Head of caudate nucleus (tissue), 42 donors: ENCODE measurements at regions not wholly inside any gene's neighbourhood (a gene's known extent, or its start where the extent isn't known, plus 50 kb on each side); places are given as distances from the start of the nearest gene placed in this dataset.
"Not testable (repeated sequence)": the region's sequence is repeated elsewhere in the genome, so short reads cannot be mapped to it uniquely, and the experiment has no call there.

Experiments
- DNase-seq, 42 donors: peaks; one replicate each; pipeline versions ENCODE4 v3.0.0 to v3.0.0-alpha.2; 2020 to 2021; ENCODE audit warnings: mixed read lengths in 7 of 42
- intact Hi-C: fragments of 100-400 bp; cut with DNase I; formaldehyde crosslinking; loops from one replicate; pipeline ENCODE4 v1.15.0; 2022

- intact Hi-C loops = no loop called here
- DNase-seq = peak in 14 of 42 donors; percentile 16 to 76 (median 40)
Observed at GRCh38 chr14:71165121-71166031, 258.1 kb downstream of the PCNX1 start.

GRCh38 chr14:71166180-71166837 lies 259.1 kb downstream of the PCNX1 start:
- intact Hi-C loops = no loop called here
- DNase-seq = peak in 33 of 42 donors; percentile 18 to 86 (median 58)

GRCh38 chr14:71167325-71167950 lies 260.2 kb downstream of the PCNX1 start:
- DNase-seq, intact Hi-C loops: not testable (repeated sequence)

- intact Hi-C loops, DNase-seq: not testable (repeated sequence)
Observed at GRCh38 chr14:71168161-71168560, 260.9 kb downstream of the PCNX1 start.

- DNase-seq = no peak
- intact Hi-C loops = no loop called here
Observed at GRCh38 chr14:71168564-71169427, 261.5 kb downstream of the PCNX1 start.

GRCh38 chr14:71169861-71170260 lies 262.6 kb downstream of the PCNX1 start:
- DNase-seq = peak; percentile 36 to 94 (median 74)
- intact Hi-C loops = no loop called here

GRCh38 chr14:71175491-71175890 lies 268.2 kb downstream of the PCNX1 start:
- intact Hi-C loops = no loop called here
- no peak for DNase-seq

- DNase-seq = no peak
- intact Hi-C loops = no loop called here
Observed at GRCh38 chr14:71179066-71179465, 271.8 kb downstream of the PCNX1 start.

GRCh38 chr14:71180397-71180796 lies 273.1 kb downstream of the PCNX1 start:
- no peak for DNase-seq
- intact Hi-C loops = no loop called here

GRCh38 chr14:71181215-71182003 lies 274.1 kb downstream of the PCNX1 start:
- DNase-seq = no peak
- intact Hi-C loops = no loop called here

GRCh38 chr14:71183876-71184689 lies 276.8 kb downstream of the PCNX1 start:
- no peak for DNase-seq
- intact Hi-C loops = no loop called here

- intact Hi-C loops = no loop called here
- DNase-seq = no peak
Observed at GRCh38 chr14:71185637-71186036, 278.4 kb downstream of the PCNX1 start.

- DNase-seq = peak in 1 of 42 donors; percentile 12
- intact Hi-C loops = no loop called here
Observed at GRCh38 chr14:71187633-71188356, 280.5 kb downstream of the PCNX1 start.

GRCh38 chr14:71190770-71191374 lies 283.6 kb downstream of the PCNX1 start:
- no peak for DNase-seq
- intact Hi-C loops = no loop called here

- intact Hi-C loops = no loop called here
- DNase-seq = peak in 1 of 42 donors; percentile 13
Observed at GRCh38 chr14:71193663-71194062, 286.4 kb downstream of the PCNX1 start.

GRCh38 chr14:71194251-71194650 lies 287.0 kb downstream of the PCNX1 start:
- no peak for DNase-seq
- intact Hi-C loops = no loop called here
